ENCODE measurements at regions not wholly inside any gene's neighbourhood (a gene's known extent, or its start where the extent isn't known, plus 50 kb on each side); places are given as distances from the start of the nearest gene placed in this dataset.
"Not testable (repeated sequence)": the region's sequence is repeated elsewhere in the genome, so short reads cannot be mapped to it uniquely, and the experiment has no call there.

GRCh38 chr11:134981835-134982234 lies 569.8 kb upstream of the B3GAT1 start:
- Mint-ChIP-seq H3K4me3 (no peak overlapping the region), H3K27me3 (no peaks in the 10 kb centered on the region), H3K9me3 (no peaks in the 10 kb centered on the region), H3K36me3 (no peaks in the 10 kb centered on the region), H3K4me1 (peaks cover 4% of the 10 kb centered on the region), H3K27ac (no peak overlapping the region)
- DNase-seq (no peak), ATAC-seq (ENCODE audit: low read depth) (no peak)
- POLR2A ChIA-PET = no interaction called here

GRCh38 chr11:134980819-134981710 lies 569.0 kb upstream of the B3GAT1 start:
- peaks cover 4% of the 10 kb centered on the region for H3K4me1 Mint-ChIP-seq
- H3K27me3 Mint-ChIP-seq = no peaks in the 10 kb centered on the region
- H3K4me3 Mint-ChIP-seq = no peak overlapping the region
- H3K9me3 Mint-ChIP-seq = no peaks in the 10 kb centered on the region
- DNase-seq (no peak), ATAC-seq (ENCODE audit: low read depth) (no peak)
- H3K36me3 Mint-ChIP-seq = no peaks in the 10 kb centered on the region
- no peak overlapping the region for H3K27ac Mint-ChIP-seq
- POLR2A ChIA-PET = no interaction called here

- POLR2A ChIA-PET; ATAC-seq (ENCODE audit: low read depth); H3K9me3 Mint-ChIP-seq; H3K27ac Mint-ChIP-seq; H3K36me3 Mint-ChIP-seq; H3K4me3 Mint-ChIP-seq; H3K4me1 Mint-ChIP-seq; DNase-seq; H3K27me3 Mint-ChIP-seq: not testable (repeated sequence)
These were observed 567.0 kb upstream of the B3GAT1 start for GRCh38 chr11:134979089-134979457.

- Mint-ChIP-seq H3K27ac (no peak overlapping the region), H3K9me3 (no peaks in the 10 kb centered on the region), H3K4me1 (no peaks in the 10 kb centered on the region), H3K4me3 (no peak overlapping the region), H3K27me3 (no peaks in the 10 kb centered on the region), H3K36me3 (no peaks in the 10 kb centered on the region)
- DNase-seq (no peak), ATAC-seq (ENCODE audit: low read depth) (no peak)
- POLR2A ChIA-PET = no interaction called here
These were observed 566.5 kb upstream of the B3GAT1 start for GRCh38 chr11:134978388-134979088.

- no peak for ATAC-seq (ENCODE audit: low read depth)
- no peaks in the 10 kb centered on the region for H3K4me1 Mint-ChIP-seq
- H3K27me3 Mint-ChIP-seq = no peaks in the 10 kb centered on the region
- POLR2A ChIA-PET = no interaction called here
- no peak overlapping the region for H3K4me3 Mint-ChIP-seq
- no peaks in the 10 kb centered on the region for H3K36me3 Mint-ChIP-seq
- H3K27ac Mint-ChIP-seq = no peak overlapping the region
- H3K9me3 Mint-ChIP-seq = no peaks in the 10 kb centered on the region
- DNase-seq = no peak
These were observed 564.5 kb upstream of the B3GAT1 start for GRCh38 chr11:134976551-134976950.

GRCh38 chr11:134975866-134976376 lies 563.9 kb upstream of the B3GAT1 start:
- H3K36me3 Mint-ChIP-seq = no peaks in the 10 kb centered on the region
- no peak overlapping the region for H3K4me3 Mint-ChIP-seq
- DNase-seq (no peak), ATAC-seq (ENCODE audit: low read depth) (no peak)
- H3K27ac Mint-ChIP-seq = no peak overlapping the region
- no peaks in the 10 kb centered on the region for H3K9me3 Mint-ChIP-seq
- no peaks in the 10 kb centered on the region for H3K27me3 Mint-ChIP-seq
- no peaks in the 10 kb centered on the region for H3K4me1 Mint-ChIP-seq
- POLR2A ChIA-PET = no interaction called here

GRCh38 chr11:134973801-134974200 lies 561.8 kb upstream of the B3GAT1 start:
- Mint-ChIP-seq H3K9me3 (no peaks in the 10 kb centered on the region), H3K4me1 (no peaks in the 10 kb centered on the region), H3K36me3 (no peaks in the 10 kb centered on the region), H3K4me3 (no peak overlapping the region), H3K27ac (no peak overlapping the region), H3K27me3 (no peaks in the 10 kb centered on the region)
- ATAC-seq (ENCODE audit: low read depth) (no peak), DNase-seq (no peak)
- POLR2A ChIA-PET = no interaction called here

GRCh38 chr11:134971381-134971780 lies 559.3 kb upstream of the B3GAT1 start:
- ATAC-seq (ENCODE audit: low read depth) (no peak), DNase-seq (no peak)
- no peaks in the 10 kb centered on the region for H3K9me3 Mint-ChIP-seq
- peaks cover 2% of the 10 kb centered on the region for H3K27me3 Mint-ChIP-seq
- POLR2A ChIA-PET = no interaction called here
- no peaks in the 10 kb centered on the region for H3K4me1 Mint-ChIP-seq
- H3K27ac Mint-ChIP-seq = no peak overlapping the region
- H3K36me3 Mint-ChIP-seq = no peaks in the 10 kb centered on the region
- H3K4me3 Mint-ChIP-seq = no peak overlapping the region

- H3K27ac Mint-ChIP-seq = no peak overlapping the region
- no peaks in the 10 kb centered on the region for H3K36me3 Mint-ChIP-seq
- peaks cover 4% of the 10 kb centered on the region for H3K27me3 Mint-ChIP-seq
- no peak for ATAC-seq (ENCODE audit: low read depth)
- no peaks in the 10 kb centered on the region for H3K4me1 Mint-ChIP-seq
- H3K4me3 Mint-ChIP-seq = no peak overlapping the region
- POLR2A ChIA-PET = no interaction called here
- DNase-seq = no peak
- H3K9me3 Mint-ChIP-seq = no peaks in the 10 kb centered on the region
These were observed 555.7 kb upstream of the B3GAT1 start for GRCh38 chr11:134967746-134968145.

GRCh38 chr11:134961386-134961785 lies 549.3 kb upstream of the B3GAT1 start:
- H3K4me3 Mint-ChIP-seq; H3K36me3 Mint-ChIP-seq; H3K27ac Mint-ChIP-seq; ATAC-seq (ENCODE audit: low read depth); H3K9me3 Mint-ChIP-seq; H3K27me3 Mint-ChIP-seq; H3K4me1 Mint-ChIP-seq; POLR2A ChIA-PET; DNase-seq: not testable (repeated sequence)

- POLR2A ChIA-PET = no interaction called here
- ATAC-seq (ENCODE audit: low read depth) = no peak
- DNase-seq = no peak
- Mint-ChIP-seq H3K4me3 (no peak overlapping the region), H3K27ac (no peak overlapping the region), H3K9me3 (no peaks in the 10 kb centered on the region), H3K27me3 (no peaks in the 10 kb centered on the region), H3K4me1 (no peaks in the 10 kb centered on the region), H3K36me3 (no peaks in the 10 kb centered on the region)
These were observed 546.8 kb upstream of the B3GAT1 start for GRCh38 chr11:134958870-134959269.

GRCh38 chr11:134958336-134958640 lies 546.2 kb upstream of the B3GAT1 start:
- POLR2A ChIA-PET = no interaction called here
- Mint-ChIP-seq H3K4me3 (no peak overlapping the region), H3K27ac (no peak overlapping the region), H3K4me1 (no peaks in the 10 kb centered on the region), H3K27me3 (no peaks in the 10 kb centered on the region), H3K36me3 (no peaks in the 10 kb centered on the region), H3K9me3 (no peaks in the 10 kb centered on the region)
- ATAC-seq (ENCODE audit: low read depth) (no peak), DNase-seq (no peak)

GRCh38 chr11:134957540-134958335 lies 545.7 kb upstream of the B3GAT1 start:
- POLR2A ChIA-PET = no interaction called here
- no peak for ATAC-seq (ENCODE audit: low read depth)
- no peaks in the 10 kb centered on the region for H3K9me3 Mint-ChIP-seq
- DNase-seq = no peak
- H3K27me3 Mint-ChIP-seq = no peaks in the 10 kb centered on the region
- H3K36me3 Mint-ChIP-seq = no peaks in the 10 kb centered on the region
- H3K4me1 Mint-ChIP-seq = no peaks in the 10 kb centered on the region
- H3K27ac Mint-ChIP-seq = no peak overlapping the region
- H3K4me3 Mint-ChIP-seq = no peak overlapping the region

Data from activated naive CD8-positive, alpha-beta T cell treated with anti-CD3 and anti-CD28 coated beads, Interleukin-2, amount 10 ng/mL, durations not matched to agents 7 days and 5 days (primary cell).